Esophagus muscularis mucosa (tissue), 4 donors: ENCODE measurements at regions not wholly inside any gene's neighbourhood (a gene's known extent, or its start where the extent isn't known, plus 50 kb on each side); places are given as distances from the start of the nearest gene placed in this dataset.

Source experiments
- CTCF ChIP-seq, 3 experiments: fragments of 200-600 bp in 2 of 3; fragments of 450-650 bp in 1 of 3; sonication (generic) in 2 of 3; IDR thresholded peaks; one replicate each; pipeline ENCODE4 v1.5.1; 2017 to 2019; ENCODE audit warnings: antibody characterized with exemption in 3 of 3, mild to moderate bottlenecking in 2 of 3, moderate library complexity in 1 of 3
- EP300 ChIP-seq: sonication (generic); formaldehyde crosslinking; IDR thresholded peaks from one replicate; pipeline ENCODE4 v1.6.1; 2017; ENCODE audit warnings: antibody characterized with exemption
- POLR2AphosphoS5 ChIP-seq, 2 donors: sonication (generic); formaldehyde crosslinking; IDR thresholded peaks; one replicate each; pipeline ENCODE4 v1.6.1; 2017; ENCODE audit warnings: antibody characterized with exemption in 2 of 2

- no peak for TF ChIP-seq CTCF (IDR thresholded peaks at IDR 0.05)
- TF ChIP-seq EP300: no peak
- no peak for TF ChIP-seq POLR2AphosphoS5 (IDR thresholded peaks at IDR 0.05)
Observed at GRCh38 chr16:85403693-85404092, 209.4 kb upstream of the GSE1 start.
